MCF 10A (cell line): ENCODE measurements at regions not wholly inside any gene's neighbourhood (a gene's known extent, or its start where the extent isn't known, plus 50 kb on each side); places are given as distances from the start of the nearest gene placed in this dataset.

Experiments used
- BruUV-seq: library from RNA; stranded (reverse); fragments of 400-500 nt; replicated peaks from 2 replicates; lab custom pipeline; 2021; lab: Mats Ljungman, UMichigan
- CTCF ChIA-PET: fragments of 300-600 bp; sonication (Branson Sonifier 250); formaldehyde crosslinking; extraction: SDS; loops from one replicate; lab custom pipeline; 2021; ENCODE audit warnings: antibody characterized with exemption, inconsistent platforms; lab: Yijun Ruan, JAX
- POLR2A ChIA-PET: fragments of 300-600, 350-650 bp; sonication (Branson Sonifier 250); formaldehyde crosslinking; extraction: SDS; loops from one replicate; lab custom pipeline; 2020; ENCODE audit warnings: antibody characterized with exemption, inconsistent platforms; lab: Yijun Ruan, JAX
- DNase-seq: peaks from one replicate; pipeline ENCODE4 v3.0.0-alpha.2; 2018; ENCODE audit not compliant: unreplicated experiment
- H3K27ac Mint-ChIP-seq: one replicate; pipeline ENCODE4 v1.8.0; 2022; ENCODE audit warnings: mild to moderate bottlenecking, low read depth, mixed read lengths; ENCODE audit not compliant: unreplicated experiment
- H3K27me3 Mint-ChIP-seq: one replicate; pipeline ENCODE4 v1.8.0; 2022; ENCODE audit warnings: mixed read lengths; ENCODE audit not compliant: insufficient read depth, unreplicated experiment
- H3K36me3 Mint-ChIP-seq: one replicate; pipeline ENCODE4 v1.8.0; 2022; ENCODE audit warnings: mild to moderate bottlenecking, moderate library complexity, mixed read lengths; ENCODE audit not compliant: insufficient read depth, unreplicated experiment
- H3K4me1 Mint-ChIP-seq: one replicate; pipeline ENCODE4 v1.8.0; 2022; ENCODE audit warnings: mixed read lengths; ENCODE audit not compliant: insufficient read depth, unreplicated experiment
- H3K4me3 Mint-ChIP-seq: one replicate; pipeline ENCODE4 v1.8.0; 2022; ENCODE audit warnings: mild to moderate bottlenecking, moderate library complexity, mixed read lengths; ENCODE audit not compliant: unreplicated experiment
- H3K9me3 Mint-ChIP-seq: one replicate; pipeline ENCODE4 v1.8.0; 2022; ENCODE audit warnings: mixed read lengths; ENCODE audit not compliant: unreplicated experiment
- CTCF ChIP-seq: fragments of 200-600 bp; IDR thresholded peaks from one replicate; pipeline ENCODE4 v1.8.0; 2022; ENCODE audit warnings: antibody characterized with exemption, mild to moderate bottlenecking; ENCODE audit not compliant: unreplicated experiment
- intact Hi-C: fragments of 100-400 bp; cut with micrococcal nuclease; formaldehyde crosslinking; loops from 2 replicates; pipeline ENCODE4 v1.14.1; 2022

GRCh38 chr4:11931266-11931820 lies 502.6 kb upstream of the HS3ST1 start:
- ChIA-PET CTCF (interaction anchor here (0.7 kb wide), 1 partner anchor 31 kb away, joined by 3 read pairs; no protein-coding TSS in a partner anchor), POLR2A (no interaction called here)
- TF ChIP-seq CTCF, result no peak
- Mint-ChIP-seq H3K4me1 (peaks cover 5% of the 10 kb centered on the region), H3K27ac (no peak overlapping the region), H3K9me3 (no peaks in the 10 kb centered on the region), H3K4me3 (no peak overlapping the region), H3K36me3 (no peaks in the 10 kb centered on the region), H3K27me3 (no peaks in the 10 kb centered on the region)
- intact Hi-C loops, result no loop called here
- BruUV-seq, result no TSS peak
- DNase-seq, result no peak

GRCh38 chr4:11929080-11929479 lies 500.4 kb upstream of the HS3ST1 start:
- DNase-seq, result no peak
- TF ChIP-seq CTCF, result no peak
- Mint-ChIP-seq H3K27ac (no peak overlapping the region), H3K36me3 (no peaks in the 10 kb centered on the region), H3K4me1 (peaks cover 5% of the 10 kb centered on the region), H3K4me3 (no peak overlapping the region), H3K9me3 (no peaks in the 10 kb centered on the region), H3K27me3 (no peaks in the 10 kb centered on the region)
- BruUV-seq, result no TSS peak
- CTCF ChIA-PET, result no interaction called here
- intact Hi-C loops, result no loop called here
- POLR2A ChIA-PET, result no interaction called here

- POLR2A ChIA-PET, result no interaction called here
- Mint-ChIP-seq H3K27me3 (no peaks in the 10 kb centered on the region), H3K27ac (no peak overlapping the region), H3K36me3 (no peaks in the 10 kb centered on the region), H3K4me3 (no peak overlapping the region), H3K4me1 (no peaks in the 10 kb centered on the region), H3K9me3 (peaks cover 20% of the 10 kb centered on the region)
- BruUV-seq, result no TSS peak
- intact Hi-C loops, result no loop called here
- CTCF ChIA-PET, result no interaction called here
- no peak for TF ChIP-seq CTCF
- no peak for DNase-seq
These were observed 490.6 kb upstream of the HS3ST1 start for GRCh38 chr4:11919316-11919715.

GRCh38 chr4:11914406-11914805 lies 485.7 kb upstream of the HS3ST1 start:
- BruUV-seq, result no TSS peak
- ChIA-PET CTCF (no interaction called here), POLR2A (interaction anchor here (0.6 kb wide), 1 partner anchor 990 kb away, joined by 3 read pairs; no protein-coding TSS in a partner anchor)
- H3K4me3 Mint-ChIP-seq, result no peak overlapping the region
- peaks cover 20% of the 10 kb centered on the region for H3K9me3 Mint-ChIP-seq
- intact Hi-C loops, result no loop called here
- no peaks in the 10 kb centered on the region for H3K27me3 Mint-ChIP-seq
- no peaks in the 10 kb centered on the region for H3K36me3 Mint-ChIP-seq
- DNase-seq, result no peak
- peaks cover 19% of the 10 kb centered on the region for H3K4me1 Mint-ChIP-seq
- no peak for TF ChIP-seq CTCF
- H3K27ac Mint-ChIP-seq, result no peak overlapping the region
